HEK293 (cell line): ENCODE measurements at regions not wholly inside any gene's neighbourhood (a gene's known extent, or its start where the extent isn't known, plus 50 kb on each side); places are given as distances from the start of the nearest gene placed in this dataset.

Experiments
- CTCF ChIA-PET: fragments of 350-600 bp; formaldehyde crosslinking; extraction: SDS; loops from one replicate; lab custom pipeline; 2021; ENCODE audit warnings: antibody characterized with exemption; lab: Yijun Ruan, JAX
- POLR2A ChIA-PET: fragments of 300-600 bp; formaldehyde crosslinking; extraction: SDS; loops from one replicate; lab custom pipeline; 2020; ENCODE audit warnings: antibody characterized with exemption, inconsistent platforms; lab: Yijun Ruan, JAX
- H3K27ac ChIP-seq: fragments of 200-500 bp; sonication (Bioruptor generic); 2 replicates; pipeline ENCODE4 v1.5.1; 2014; ENCODE audit warnings: low read depth, low read length, control low read depth, inconsistent platforms; ENCODE audit errors: extremely low read depth
- H3K36me3 ChIP-seq, 2 experiments: fragments of 200-500 bp in 1 of 2; sonication (Bioruptor generic) in 1 of 2; 1 replicate in 1 of 2; 2 replicates in 1 of 2; pipeline ENCODE4 v1.5.1; 2014 to 2017; ENCODE audit warnings: inconsistent platforms in 2 of 2, low read length in 2 of 2; ENCODE audit not compliant: control insufficient read depth in 2 of 2, insufficient read depth in 1 of 2
- H3K4me1 ChIP-seq: fragments of 200-500 bp; sonication (Bioruptor generic); 2 replicates; pipeline ENCODE4 v1.5.1; 2014; ENCODE audit warnings: mild to moderate bottlenecking, low read length, inconsistent platforms; ENCODE audit not compliant: control insufficient read depth, insufficient read depth
- H3K4me3 ChIP-seq: 2 replicates; pipeline ENCODE4 v1.5.1; 2011; ENCODE audit warnings: low read depth, mild to moderate bottlenecking, control low read depth, low read length, moderate library complexity
- H3K9me3 ChIP-seq: fragments of 200-500 bp; sonication (Bioruptor generic); 2 replicates; pipeline ENCODE4 v1.5.1; 2014; ENCODE audit warnings: low read depth, low read length, inconsistent platforms; ENCODE audit not compliant: control insufficient read depth, insufficient read depth
- GLIS2 ChIP-seq: fragments of 450-650 bp; formaldehyde crosslinking; IDR thresholded peaks from 2 replicates; pipeline ENCODE4 v1.5.1; 2016; ENCODE audit warnings: missing biosample characterization, missing genetic modification characterization
- KLF10 ChIP-seq: fragments of 450-650 bp; IDR thresholded peaks from 2 replicates; pipeline ENCODE4 v1.5.1; 2018; ENCODE audit warnings: missing biosample characterization, mild to moderate bottlenecking, missing genetic modification characterization
- KLF9 ChIP-seq: fragments of 450-650 bp; formaldehyde crosslinking; IDR thresholded peaks from 2 replicates; pipeline ENCODE4 v1.5.1; 2016; ENCODE audit warnings: missing biosample characterization, missing genetic modification characterization, low read depth
- MEIS1 ChIP-seq: sonication (generic); formaldehyde crosslinking; IDR thresholded peaks from 2 replicates; pipeline ENCODE4 v1.8.1; 2022; ENCODE audit warnings: missing genetic modification reagents, mild to moderate bottlenecking, borderline replicate concordance
- ZBTB17 ChIP-seq: fragments of 450-650 bp; formaldehyde crosslinking; IDR thresholded peaks from 2 replicates; pipeline ENCODE4 v1.5.1; 2016; ENCODE audit warnings: missing biosample characterization, missing genetic modification characterization
- ZEB2 ChIP-seq: fragments of 450-650 bp; formaldehyde crosslinking; IDR thresholded peaks from 2 replicates; pipeline ENCODE4 v1.5.1; 2016; ENCODE audit warnings: missing biosample characterization, missing genetic modification characterization
- ZNF169 ChIP-seq: fragments of 450-650 bp; formaldehyde crosslinking; IDR thresholded peaks from 2 replicates; pipeline ENCODE4 v1.5.1; 2016; ENCODE audit warnings: missing biosample characterization, missing genetic modification characterization
- ZNF223 ChIP-seq: fragments of 450-650 bp; formaldehyde crosslinking; IDR thresholded peaks from 2 replicates; pipeline ENCODE4 v1.5.1; 2016; ENCODE audit warnings: missing biosample characterization, missing genetic modification characterization
- ZNF23 ChIP-seq: fragments of 450-650 bp; formaldehyde crosslinking; IDR thresholded peaks from 2 replicates; pipeline ENCODE4 v1.5.1; 2016; ENCODE audit warnings: missing biosample characterization, missing genetic modification characterization, borderline replicate concordance
- ZNF266 ChIP-seq: fragments of 450-650 bp; formaldehyde crosslinking; IDR thresholded peaks from 2 replicates; pipeline ENCODE4 v1.5.1; 2016; ENCODE audit warnings: missing biosample characterization, missing genetic modification characterization, low read depth
- ZNF311 ChIP-seq: fragments of 450-650 bp; formaldehyde crosslinking; IDR thresholded peaks from 2 replicates; pipeline ENCODE4 v1.5.1; 2017; ENCODE audit warnings: missing biosample characterization, missing genetic modification characterization, borderline replicate concordance
- ZNF341 ChIP-seq: fragments of 450-650 bp; formaldehyde crosslinking; IDR thresholded peaks from 2 replicates; pipeline ENCODE4; 2016; ENCODE audit warnings: low read depth, missing biosample characterization, missing genetic modification characterization
- ZNF366 ChIP-seq: fragments of 450-650 bp; formaldehyde crosslinking; conservative IDR thresholded peaks from 2 replicates; pipeline ENCODE4 v1.5.1; 2016; ENCODE audit warnings: missing biosample characterization, missing genetic modification characterization
- ZNF433 ChIP-seq: fragments of 450-650 bp; formaldehyde crosslinking; IDR thresholded peaks from 2 replicates; pipeline ENCODE4 v1.5.1; 2016; ENCODE audit warnings: missing biosample characterization, missing genetic modification characterization, low read depth
- ZNF600 ChIP-seq: fragments of 450-650 bp; formaldehyde crosslinking; IDR thresholded peaks from 2 replicates; pipeline ENCODE4 v1.5.1; 2016; ENCODE audit warnings: missing biosample characterization, missing genetic modification characterization
- ZNF629 ChIP-seq: fragments of 450-650 bp; formaldehyde crosslinking; IDR thresholded peaks from 2 replicates; pipeline ENCODE4 v1.5.1; 2017; ENCODE audit warnings: missing biosample characterization, missing genetic modification characterization
- ZNF654 ChIP-seq: fragments of 450-650 bp; formaldehyde crosslinking; IDR thresholded peaks from 2 replicates; pipeline ENCODE4 v1.5.1; 2016; ENCODE audit warnings: low read depth, missing biosample characterization, missing genetic modification characterization
- TF ChIP-seq, protein P1 (sequence below): fragments of 450-650 bp; formaldehyde crosslinking; optimal IDR thresholded peaks from 2 replicates; pipeline ENCODE3; 2016; ENCODE audit warnings: missing biosample characterization, mild to moderate bottlenecking, missing genetic modification characterization
- TF ChIP-seq, protein P2 (sequence below): fragments of 450-650 bp; formaldehyde crosslinking; IDR thresholded peaks from 2 replicates; pipeline ENCODE4 v1.5.1; 2016; ENCODE audit warnings: missing biosample characterization, missing genetic modification characterization
- TF ChIP-seq, protein P3 (sequence below): fragments of 450-650 bp; formaldehyde crosslinking; IDR thresholded peaks from 2 replicates; pipeline ENCODE4 v1.5.1; 2016; ENCODE audit warnings: missing biosample characterization, missing genetic modification characterization
- TF ChIP-seq, protein P4 (sequence below): fragments of 450-650 bp; formaldehyde crosslinking; IDR thresholded peaks from 2 replicates; pipeline ENCODE4 v1.5.1; 2017; ENCODE audit warnings: missing biosample characterization, missing genetic modification characterization
- TF ChIP-seq, protein P5 (sequence below): fragments of 450-650 bp; formaldehyde crosslinking; IDR thresholded peaks from 2 replicates; pipeline ENCODE4 v1.5.1; 2016; ENCODE audit warnings: missing biosample characterization, missing genetic modification characterization
- TF ChIP-seq, protein P6 (sequence below): fragments of 450-650 bp; formaldehyde crosslinking; IDR thresholded peaks from 2 replicates; pipeline ENCODE4 v1.5.1; 2017; ENCODE audit warnings: missing biosample characterization, mild to moderate bottlenecking, missing genetic modification characterization, moderate library complexity
- TF ChIP-seq, protein P7 (sequence below): fragments of 450-650 bp; IDR thresholded peaks from 2 replicates; pipeline ENCODE4 v1.5.1; 2018; ENCODE audit warnings: missing biosample characterization, missing genetic modification characterization

DNA sequence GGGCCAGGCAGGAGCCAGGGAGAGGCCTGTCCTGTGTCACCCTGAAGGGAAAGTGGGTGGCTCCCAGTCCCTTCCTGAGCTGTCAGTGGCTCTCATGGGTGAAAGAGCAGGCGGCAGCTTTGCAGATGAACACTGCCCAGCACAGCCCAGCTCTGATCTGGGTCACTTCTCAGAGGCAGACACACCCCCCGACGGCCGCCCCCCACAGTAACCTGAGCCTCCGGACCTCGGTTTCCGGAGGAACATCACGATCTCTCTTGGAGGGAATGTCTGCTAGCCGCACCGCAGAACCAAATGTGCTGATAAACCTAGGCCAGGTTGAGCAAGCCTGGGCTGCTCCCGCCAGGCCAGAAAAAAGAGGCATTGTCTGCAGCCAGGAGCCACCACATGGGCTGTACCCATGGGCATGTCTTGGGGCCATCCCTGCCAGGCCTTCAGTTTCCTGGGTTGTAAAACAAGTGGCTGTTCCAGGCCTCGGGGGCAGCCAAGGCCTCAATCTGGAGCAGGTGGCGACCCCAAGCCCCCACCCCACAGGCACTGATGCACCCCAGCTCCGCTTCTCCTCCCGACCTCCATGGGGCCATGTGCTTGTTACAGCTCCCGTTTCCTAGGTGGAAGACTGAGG lies 57.6 kb downstream of the NCOR2 start:
- POLR2A ChIA-PET, result interaction anchor here (0.7 kb wide), 1 partner anchor 9 kb away, joined by 4 read pairs; no protein-coding TSS in a partner anchor
- no peaks in the 10 kb centered on the region for H3K9me3 ChIP-seq
- peak overlapping the region; percentile 21 for H3K27ac ChIP-seq
- peaks cover 27% of the 10 kb centered on the region for H3K4me1 ChIP-seq
- CTCF ChIA-PET, result interaction anchor here (0.6 kb wide), 3 partner anchors 100 to 756 kb away, joined by 3 to 4 read pairs (median 3); no protein-coding TSS in a partner anchor
- no peak overlapping the region for H3K4me3 ChIP-seq
- H3K36me3 ChIP-seq, result peaks cover 0 to 5% of the 10 kb centered on the region in 2 experiments; a peak in 1 of 3 replicates
- peak; percentile 83; the same call in 1 of the 2 replicates for TF ChIP-seq ZNF223 (tag by site-specific recombination)
- peak; percentile 69 for TF ChIP-seq ZNF600 (tag by site-specific recombination)
- TF ChIP-seq, protein P1, sequence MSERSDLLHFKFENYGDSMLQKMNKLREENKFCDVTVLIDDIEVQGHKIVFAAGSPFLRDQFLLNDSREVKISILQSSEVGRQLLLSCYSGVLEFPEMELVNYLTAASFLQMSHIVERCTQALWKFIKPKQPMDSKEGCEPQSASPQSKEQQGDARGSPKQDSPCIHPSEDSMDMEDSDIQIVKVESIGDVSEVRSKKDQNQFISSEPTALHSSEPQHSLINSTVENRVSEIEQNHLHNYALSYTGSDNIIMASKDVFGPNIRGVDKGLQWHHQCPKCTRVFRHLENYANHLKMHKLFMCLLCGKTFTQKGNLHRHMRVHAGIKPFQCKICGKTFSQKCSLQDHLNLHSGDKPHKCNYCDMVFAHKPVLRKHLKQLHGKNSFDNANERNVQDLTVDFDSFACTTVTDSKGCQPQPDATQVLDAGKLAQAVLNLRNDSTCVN (tag by site-specific recombination), result peak; percentile 21
- TF ChIP-seq, protein P2, sequence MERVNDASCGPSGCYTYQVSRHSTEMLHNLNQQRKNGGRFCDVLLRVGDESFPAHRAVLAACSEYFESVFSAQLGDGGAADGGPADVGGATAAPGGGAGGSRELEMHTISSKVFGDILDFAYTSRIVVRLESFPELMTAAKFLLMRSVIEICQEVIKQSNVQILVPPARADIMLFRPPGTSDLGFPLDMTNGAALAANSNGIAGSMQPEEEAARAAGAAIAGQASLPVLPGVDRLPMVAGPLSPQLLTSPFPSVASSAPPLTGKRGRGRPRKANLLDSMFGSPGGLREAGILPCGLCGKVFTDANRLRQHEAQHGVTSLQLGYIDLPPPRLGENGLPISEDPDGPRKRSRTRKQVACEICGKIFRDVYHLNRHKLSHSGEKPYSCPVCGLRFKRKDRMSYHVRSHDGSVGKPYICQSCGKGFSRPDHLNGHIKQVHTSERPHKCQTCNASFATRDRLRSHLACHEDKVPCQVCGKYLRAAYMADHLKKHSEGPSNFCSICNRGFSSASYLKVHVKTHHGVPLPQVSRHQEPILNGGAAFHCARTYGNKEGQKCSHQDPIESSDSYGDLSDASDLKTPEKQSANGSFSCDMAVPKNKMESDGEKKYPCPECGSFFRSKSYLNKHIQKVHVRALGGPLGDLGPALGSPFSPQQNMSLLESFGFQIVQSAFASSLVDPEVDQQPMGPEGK, result peak; percentile 63
- TF ChIP-seq MEIS1 (CRISPR knock-in tag), result no peak
- TF ChIP-seq, protein P3, sequence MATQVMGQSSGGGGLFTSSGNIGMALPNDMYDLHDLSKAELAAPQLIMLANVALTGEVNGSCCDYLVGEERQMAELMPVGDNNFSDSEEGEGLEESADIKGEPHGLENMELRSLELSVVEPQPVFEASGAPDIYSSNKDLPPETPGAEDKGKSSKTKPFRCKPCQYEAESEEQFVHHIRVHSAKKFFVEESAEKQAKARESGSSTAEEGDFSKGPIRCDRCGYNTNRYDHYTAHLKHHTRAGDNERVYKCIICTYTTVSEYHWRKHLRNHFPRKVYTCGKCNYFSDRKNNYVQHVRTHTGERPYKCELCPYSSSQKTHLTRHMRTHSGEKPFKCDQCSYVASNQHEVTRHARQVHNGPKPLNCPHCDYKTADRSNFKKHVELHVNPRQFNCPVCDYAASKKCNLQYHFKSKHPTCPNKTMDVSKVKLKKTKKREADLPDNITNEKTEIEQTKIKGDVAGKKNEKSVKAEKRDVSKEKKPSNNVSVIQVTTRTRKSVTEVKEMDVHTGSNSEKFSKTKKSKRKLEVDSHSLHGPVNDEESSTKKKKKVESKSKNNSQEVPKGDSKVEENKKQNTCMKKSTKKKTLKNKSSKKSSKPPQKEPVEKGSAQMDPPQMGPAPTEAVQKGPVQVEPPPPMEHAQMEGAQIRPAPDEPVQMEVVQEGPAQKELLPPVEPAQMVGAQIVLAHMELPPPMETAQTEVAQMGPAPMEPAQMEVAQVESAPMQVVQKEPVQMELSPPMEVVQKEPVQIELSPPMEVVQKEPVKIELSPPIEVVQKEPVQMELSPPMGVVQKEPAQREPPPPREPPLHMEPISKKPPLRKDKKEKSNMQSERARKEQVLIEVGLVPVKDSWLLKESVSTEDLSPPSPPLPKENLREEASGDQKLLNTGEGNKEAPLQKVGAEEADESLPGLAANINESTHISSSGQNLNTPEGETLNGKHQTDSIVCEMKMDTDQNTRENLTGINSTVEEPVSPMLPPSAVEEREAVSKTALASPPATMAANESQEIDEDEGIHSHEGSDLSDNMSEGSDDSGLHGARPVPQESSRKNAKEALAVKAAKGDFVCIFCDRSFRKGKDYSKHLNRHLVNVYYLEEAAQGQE (tag by site-specific recombination), result no peak
- TF ChIP-seq ZNF23, result no peak
- TF ChIP-seq ZNF433 (tag by site-specific recombination), result no peak
- TF ChIP-seq KLF10, result peak; percentile 87
- TF ChIP-seq, protein P4, sequence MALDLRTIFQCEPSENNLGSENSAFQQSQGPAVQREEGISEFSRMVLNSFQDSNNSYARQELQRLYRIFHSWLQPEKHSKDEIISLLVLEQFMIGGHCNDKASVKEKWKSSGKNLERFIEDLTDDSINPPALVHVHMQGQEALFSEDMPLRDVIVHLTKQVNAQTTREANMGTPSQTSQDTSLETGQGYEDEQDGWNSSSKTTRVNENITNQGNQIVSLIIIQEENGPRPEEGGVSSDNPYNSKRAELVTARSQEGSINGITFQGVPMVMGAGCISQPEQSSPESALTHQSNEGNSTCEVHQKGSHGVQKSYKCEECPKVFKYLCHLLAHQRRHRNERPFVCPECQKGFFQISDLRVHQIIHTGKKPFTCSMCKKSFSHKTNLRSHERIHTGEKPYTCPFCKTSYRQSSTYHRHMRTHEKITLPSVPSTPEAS (tag by site-specific recombination), result no peak
- TF ChIP-seq ZEB2 (tag by site-specific recombination), result no peak
- no peak for TF ChIP-seq ZNF266 (tag by site-specific recombination)
- TF ChIP-seq, protein P5, sequence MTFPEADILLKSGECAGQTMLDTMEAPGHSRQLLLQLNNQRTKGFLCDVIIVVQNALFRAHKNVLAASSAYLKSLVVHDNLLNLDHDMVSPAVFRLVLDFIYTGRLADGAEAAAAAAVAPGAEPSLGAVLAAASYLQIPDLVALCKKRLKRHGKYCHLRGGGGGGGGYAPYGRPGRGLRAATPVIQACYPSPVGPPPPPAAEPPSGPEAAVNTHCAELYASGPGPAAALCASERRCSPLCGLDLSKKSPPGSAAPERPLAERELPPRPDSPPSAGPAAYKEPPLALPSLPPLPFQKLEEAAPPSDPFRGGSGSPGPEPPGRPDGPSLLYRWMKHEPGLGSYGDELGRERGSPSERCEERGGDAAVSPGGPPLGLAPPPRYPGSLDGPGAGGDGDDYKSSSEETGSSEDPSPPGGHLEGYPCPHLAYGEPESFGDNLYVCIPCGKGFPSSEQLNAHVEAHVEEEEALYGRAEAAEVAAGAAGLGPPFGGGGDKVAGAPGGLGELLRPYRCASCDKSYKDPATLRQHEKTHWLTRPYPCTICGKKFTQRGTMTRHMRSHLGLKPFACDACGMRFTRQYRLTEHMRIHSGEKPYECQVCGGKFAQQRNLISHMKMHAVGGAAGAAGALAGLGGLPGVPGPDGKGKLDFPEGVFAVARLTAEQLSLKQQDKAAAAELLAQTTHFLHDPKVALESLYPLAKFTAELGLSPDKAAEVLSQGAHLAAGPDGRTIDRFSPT (tag by site-specific recombination), result no peak
- TF ChIP-seq KLF9 (tag by site-specific recombination), result peak; percentile 61
- no peak for TF ChIP-seq ZNF654 (tag by site-specific recombination)
- TF ChIP-seq ZNF341, result peak; percentile 90
- TF ChIP-seq, protein P6, sequence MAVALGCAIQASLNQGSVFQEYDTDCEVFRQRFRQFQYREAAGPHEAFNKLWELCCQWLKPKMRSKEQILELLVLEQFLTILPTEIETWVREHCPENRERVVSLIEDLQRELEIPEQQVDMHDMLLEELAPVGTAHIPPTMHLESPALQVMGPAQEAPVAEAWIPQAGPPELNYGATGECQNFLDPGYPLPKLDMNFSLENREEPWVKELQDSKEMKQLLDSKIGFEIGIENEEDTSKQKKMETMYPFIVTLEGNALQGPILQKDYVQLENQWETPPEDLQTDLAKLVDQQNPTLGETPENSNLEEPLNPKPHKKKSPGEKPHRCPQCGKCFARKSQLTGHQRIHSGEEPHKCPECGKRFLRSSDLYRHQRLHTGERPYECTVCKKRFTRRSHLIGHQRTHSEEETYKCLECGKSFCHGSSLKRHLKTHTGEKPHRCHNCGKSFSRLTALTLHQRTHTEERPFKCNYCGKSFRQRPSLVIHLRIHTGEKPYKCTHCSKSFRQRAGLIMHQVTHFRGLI (tag by site-specific recombination), result no peak
- TF ChIP-seq ZNF311 (tag by site-specific recombination), result no peak
- TF ChIP-seq, protein P7, sequence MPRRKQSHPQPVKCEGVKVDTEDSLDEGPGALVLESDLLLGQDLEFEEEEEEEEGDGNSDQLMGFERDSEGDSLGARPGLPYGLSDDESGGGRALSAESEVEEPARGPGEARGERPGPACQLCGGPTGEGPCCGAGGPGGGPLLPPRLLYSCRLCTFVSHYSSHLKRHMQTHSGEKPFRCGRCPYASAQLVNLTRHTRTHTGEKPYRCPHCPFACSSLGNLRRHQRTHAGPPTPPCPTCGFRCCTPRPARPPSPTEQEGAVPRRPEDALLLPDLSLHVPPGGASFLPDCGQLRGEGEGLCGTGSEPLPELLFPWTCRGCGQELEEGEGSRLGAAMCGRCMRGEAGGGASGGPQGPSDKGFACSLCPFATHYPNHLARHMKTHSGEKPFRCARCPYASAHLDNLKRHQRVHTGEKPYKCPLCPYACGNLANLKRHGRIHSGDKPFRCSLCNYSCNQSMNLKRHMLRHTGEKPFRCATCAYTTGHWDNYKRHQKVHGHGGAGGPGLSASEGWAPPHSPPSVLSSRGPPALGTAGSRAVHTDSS (tag by site-specific recombination), result no peak
- 0 out of 2 replicates have a peak, but pooled peaks have one; percentile 24 for TF ChIP-seq GLIS2
- TF ChIP-seq ZNF169 (tag by site-specific recombination), result no peak
- no peak for TF ChIP-seq ZNF366 (tag by site-specific recombination)
- TF ChIP-seq ZNF629, result no peak
- no peak for TF ChIP-seq ZBTB17
